HEK293 (cell line): ENCODE measurements at regions not wholly inside any gene's neighbourhood (a gene's known extent, or its start where the extent isn't known, plus 50 kb on each side); places are given as distances from the start of the nearest gene placed in this dataset.

Experiments used
- PATZ1 ChIP-seq: fragments of 450-650 bp; formaldehyde crosslinking; IDR thresholded peaks from 2 replicates; pipeline ENCODE4 v1.5.1; 2016; ENCODE audit warnings: missing biosample characterization, missing genetic modification characterization
- YY1 ChIP-seq: fragments of 450-650 bp; formaldehyde crosslinking; IDR thresholded peaks from 2 replicates; pipeline ENCODE4 v1.5.1; 2018; ENCODE audit warnings: missing biosample characterization, missing genetic modification characterization
- ZBTB17 ChIP-seq: fragments of 450-650 bp; formaldehyde crosslinking; IDR thresholded peaks from 2 replicates; pipeline ENCODE4 v1.5.1; 2016; ENCODE audit warnings: missing biosample characterization, missing genetic modification characterization
- ZBTB20 ChIP-seq: fragments of 450-650 bp; formaldehyde crosslinking; IDR thresholded peaks from 2 replicates; pipeline ENCODE4 v1.5.1; 2016; ENCODE audit warnings: missing biosample characterization, missing genetic modification characterization
- TF ChIP-seq, protein P1 (sequence below): fragments of 450-650 bp; formaldehyde crosslinking; IDR thresholded peaks from 2 replicates; pipeline ENCODE4 v1.5.1; 2016; ENCODE audit warnings: missing biosample characterization, missing genetic modification characterization

DNA sequence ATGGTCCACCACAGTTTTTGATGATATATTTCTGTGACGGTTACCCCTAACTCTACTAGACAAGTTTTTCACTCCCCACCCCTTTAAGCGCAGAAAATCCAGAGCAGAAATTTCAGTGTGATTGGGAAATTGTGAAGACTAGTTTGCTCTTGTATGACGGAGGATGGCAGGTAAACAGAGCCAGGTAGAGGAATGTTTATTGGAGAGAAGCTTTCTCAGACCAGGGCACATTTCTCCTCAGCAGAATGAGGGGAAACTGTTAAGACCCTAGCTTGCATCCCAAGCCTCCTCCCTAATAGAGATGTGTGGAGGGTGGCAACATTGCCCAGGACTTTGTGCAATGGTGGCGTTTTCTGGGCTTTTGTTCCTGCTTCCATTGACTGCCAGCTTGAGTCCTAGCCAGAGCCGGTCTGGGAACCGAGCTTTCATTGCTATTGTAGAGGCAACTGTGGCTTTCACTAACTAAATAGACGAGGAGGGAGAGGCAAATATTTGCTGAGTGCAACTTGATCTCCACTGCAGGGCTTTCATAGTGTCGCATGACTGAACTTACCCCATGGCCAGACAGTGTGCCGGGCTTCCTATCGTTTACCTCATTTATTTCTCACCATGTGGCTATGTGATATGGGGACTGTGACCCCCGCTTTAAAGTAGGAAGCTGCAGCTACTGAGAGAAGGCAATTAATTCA is 159.6 kb upstream of the MPHOSPH6 start:
- no peak for TF ChIP-seq ZBTB20 (tag by site-specific recombination)
- TF ChIP-seq ZBTB17 (tag by site-specific recombination) = no peak
- TF ChIP-seq PATZ1 (tag by site-specific recombination) = no peak
- TF ChIP-seq, protein P1, sequence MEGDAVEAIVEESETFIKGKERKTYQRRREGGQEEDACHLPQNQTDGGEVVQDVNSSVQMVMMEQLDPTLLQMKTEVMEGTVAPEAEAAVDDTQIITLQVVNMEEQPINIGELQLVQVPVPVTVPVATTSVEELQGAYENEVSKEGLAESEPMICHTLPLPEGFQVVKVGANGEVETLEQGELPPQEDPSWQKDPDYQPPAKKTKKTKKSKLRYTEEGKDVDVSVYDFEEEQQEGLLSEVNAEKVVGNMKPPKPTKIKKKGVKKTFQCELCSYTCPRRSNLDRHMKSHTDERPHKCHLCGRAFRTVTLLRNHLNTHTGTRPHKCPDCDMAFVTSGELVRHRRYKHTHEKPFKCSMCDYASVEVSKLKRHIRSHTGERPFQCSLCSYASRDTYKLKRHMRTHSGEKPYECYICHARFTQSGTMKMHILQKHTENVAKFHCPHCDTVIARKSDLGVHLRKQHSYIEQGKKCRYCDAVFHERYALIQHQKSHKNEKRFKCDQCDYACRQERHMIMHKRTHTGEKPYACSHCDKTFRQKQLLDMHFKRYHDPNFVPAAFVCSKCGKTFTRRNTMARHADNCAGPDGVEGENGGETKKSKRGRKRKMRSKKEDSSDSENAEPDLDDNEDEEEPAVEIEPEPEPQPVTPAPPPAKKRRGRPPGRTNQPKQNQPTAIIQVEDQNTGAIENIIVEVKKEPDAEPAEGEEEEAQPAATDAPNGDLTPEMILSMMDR = no peak
- no peak for TF ChIP-seq YY1 (tag by site-specific recombination)
